Activated B cell treated with CpG ODN at 0.5 μM for 24 hours (primary cell): ENCODE measurements at regions not wholly inside any gene's neighbourhood (a gene's known extent, or its start where the extent isn't known, plus 50 kb on each side); places are given as distances from the start of the nearest gene placed in this dataset.

ENCODE experiments used
- ATAC-seq: fragments of 200-7000 bp; cut with Tn5 transposase; one replicate; pipeline ENCODE4 v1.10.0; 2021; ENCODE audit warnings: low read depth, mild to moderate bottlenecking, moderate library complexity
- CTCF ChIA-PET: fragments of 350-600 bp; sonication (Branson Sonifier 250); formaldehyde crosslinking; loops from one replicate; lab custom pipeline; 2021; ENCODE audit warnings: antibody characterized with exemption; lab: Charles Lee
- POLR2A ChIA-PET: fragments of 350-600 bp; sonication (Branson Sonifier 250); formaldehyde crosslinking; loops from one replicate; lab custom pipeline; 2021; ENCODE audit warnings: antibody characterized with exemption; lab: Charles Lee
- DNase-seq: peaks from one replicate; pipeline ENCODE4 v3.0.0; 2022
- H3K27ac Mint-ChIP-seq: one replicate; pipeline ENCODE4 v1.8.0; 2020; ENCODE audit warnings: mixed read lengths
- H3K27me3 Mint-ChIP-seq: one replicate; pipeline ENCODE4 v1.8.0; 2021; ENCODE audit warnings: mixed read lengths
- H3K36me3 Mint-ChIP-seq: one replicate; pipeline ENCODE4 v1.8.0; 2021; ENCODE audit warnings: low read depth, mixed read lengths
- H3K4me1 Mint-ChIP-seq: one replicate; pipeline ENCODE4 v1.8.0; 2021; ENCODE audit warnings: mixed read lengths
- H3K4me3 Mint-ChIP-seq: one replicate; pipeline ENCODE4 v1.8.0; 2020; ENCODE audit warnings: mild to moderate bottlenecking, mixed read lengths
- H3K9me3 Mint-ChIP-seq: one replicate; pipeline ENCODE4 v1.8.0; 2020; ENCODE audit warnings: mixed read lengths
- CTCF ChIP-seq: fragments of 200-600 bp; IDR thresholded peaks from one replicate; pipeline ENCODE4 v1.8.0; 2022; ENCODE audit warnings: antibody characterized with exemption, mild to moderate bottlenecking
- intact Hi-C: fragments of 100-400 bp; cut with micrococcal nuclease; formaldehyde crosslinking; loops from one replicate; pipeline ENCODE4 v1.15.1; 2024

- no peaks in the 10 kb centered on the region for H3K9me3 Mint-ChIP-seq
- ATAC-seq (no peak), DNase-seq (no peak)
- no peak overlapping the region for H3K27ac Mint-ChIP-seq
- H3K36me3 Mint-ChIP-seq, result no peaks in the 10 kb centered on the region
- ChIA-PET CTCF (no interaction called here), POLR2A (no interaction called here)
- H3K4me1 Mint-ChIP-seq, result no peaks in the 10 kb centered on the region
- no peaks in the 10 kb centered on the region for H3K27me3 Mint-ChIP-seq
- H3K4me3 Mint-ChIP-seq, result no peak overlapping the region
- TF ChIP-seq CTCF, result no peak
- intact Hi-C loops, result no loop called here
Measured at GRCh38 chr5:111929867-111930266, 172.9 kb upstream of the NREP start.

GRCh38 chr5:111929261-111929660 is 172.3 kb upstream of the NREP start:
- Mint-ChIP-seq H3K4me1 (no peaks in the 10 kb centered on the region), H3K36me3 (no peaks in the 10 kb centered on the region), H3K4me3 (no peak overlapping the region), H3K9me3 (no peaks in the 10 kb centered on the region), H3K27ac (no peak overlapping the region), H3K27me3 (no peaks in the 10 kb centered on the region)
- ChIA-PET CTCF (no interaction called here), POLR2A (no interaction called here)
- DNase-seq (no peak), ATAC-seq (no peak)
- TF ChIP-seq CTCF, result no peak
- intact Hi-C loops, result no loop called here

GRCh38 chr5:111928511-111928910 is 171.5 kb upstream of the NREP start:
- DNase-seq, result no peak
- POLR2A ChIA-PET, result no interaction called here
- no peak overlapping the region for H3K27ac Mint-ChIP-seq

GRCh38 chr5:111927191-111927590 is 170.2 kb upstream of the NREP start:
- no peak for DNase-seq
- no peak for TF ChIP-seq CTCF
- CTCF ChIA-PET, result no interaction called here
- H3K36me3 Mint-ChIP-seq, result no peaks in the 10 kb centered on the region
- POLR2A ChIA-PET, result no interaction called here
- H3K27me3 Mint-ChIP-seq, result no peaks in the 10 kb centered on the region
- H3K4me1 Mint-ChIP-seq, result no peaks in the 10 kb centered on the region
- no peak overlapping the region for H3K4me3 Mint-ChIP-seq
- no peak overlapping the region for H3K27ac Mint-ChIP-seq
- intact Hi-C loops, result no loop called here
- ATAC-seq, result no peak
- no peaks in the 10 kb centered on the region for H3K9me3 Mint-ChIP-seq

More at GRCh38 chr5:111928511-111928910, 171.5 kb upstream of the NREP start:
- no peaks in the 10 kb centered on the region for H3K27me3 Mint-ChIP-seq
- CTCF ChIA-PET, result no interaction called here
- H3K36me3 Mint-ChIP-seq, result no peaks in the 10 kb centered on the region
- no peak for TF ChIP-seq CTCF
- no peak overlapping the region for H3K4me3 Mint-ChIP-seq
- H3K4me1 Mint-ChIP-seq, result no peaks in the 10 kb centered on the region
- intact Hi-C loops, result no loop called here
- no peak for ATAC-seq
- H3K9me3 Mint-ChIP-seq, result no peaks in the 10 kb centered on the region

- ChIA-PET CTCF (no interaction called here), POLR2A (no interaction called here)
- intact Hi-C loops, result no loop called here
- Mint-ChIP-seq H3K4me1 (no peaks in the 10 kb centered on the region), H3K27me3 (no peaks in the 10 kb centered on the region), H3K27ac (no peak overlapping the region), H3K9me3 (no peaks in the 10 kb centered on the region), H3K4me3 (no peak overlapping the region), H3K36me3 (no peaks in the 10 kb centered on the region)
- ATAC-seq (no peak), DNase-seq (no peak)
- no peak for TF ChIP-seq CTCF
Measured at GRCh38 chr5:111926026-111926425, 169.0 kb upstream of the NREP start.
